Neural progenitor cell (in vitro differentiated cells): ENCODE measurements at regions not wholly inside any gene's neighbourhood (a gene's known extent, or its start where the extent isn't known, plus 50 kb on each side); places are given as distances from the start of the nearest gene placed in this dataset.

Experiments used
- EZH2 ChIP-seq: fragments of 200-600 bp; sonication (generic); IDR thresholded peaks from 2 replicates; pipeline ENCODE4 v1.6.1; 2017; ENCODE audit warnings: antibody characterized with exemption, mild to moderate bottlenecking, moderate library complexity
- EZH2phosphoT487 ChIP-seq: fragments of 200-600 bp; sonication (generic); IDR thresholded peaks from 2 replicates; pipeline ENCODE4 v1.6.1; 2017; ENCODE audit warnings: antibody characterized with exemption
- TF ChIP-seq, protein P1 (sequence below): fragments of 200-600 bp; sonication (generic); IDR thresholded peaks from 2 replicates; pipeline ENCODE4 v1.5.1; 2017; ENCODE audit warnings: antibody characterized with exemption, mild to moderate bottlenecking

- TF ChIP-seq, protein P1, sequence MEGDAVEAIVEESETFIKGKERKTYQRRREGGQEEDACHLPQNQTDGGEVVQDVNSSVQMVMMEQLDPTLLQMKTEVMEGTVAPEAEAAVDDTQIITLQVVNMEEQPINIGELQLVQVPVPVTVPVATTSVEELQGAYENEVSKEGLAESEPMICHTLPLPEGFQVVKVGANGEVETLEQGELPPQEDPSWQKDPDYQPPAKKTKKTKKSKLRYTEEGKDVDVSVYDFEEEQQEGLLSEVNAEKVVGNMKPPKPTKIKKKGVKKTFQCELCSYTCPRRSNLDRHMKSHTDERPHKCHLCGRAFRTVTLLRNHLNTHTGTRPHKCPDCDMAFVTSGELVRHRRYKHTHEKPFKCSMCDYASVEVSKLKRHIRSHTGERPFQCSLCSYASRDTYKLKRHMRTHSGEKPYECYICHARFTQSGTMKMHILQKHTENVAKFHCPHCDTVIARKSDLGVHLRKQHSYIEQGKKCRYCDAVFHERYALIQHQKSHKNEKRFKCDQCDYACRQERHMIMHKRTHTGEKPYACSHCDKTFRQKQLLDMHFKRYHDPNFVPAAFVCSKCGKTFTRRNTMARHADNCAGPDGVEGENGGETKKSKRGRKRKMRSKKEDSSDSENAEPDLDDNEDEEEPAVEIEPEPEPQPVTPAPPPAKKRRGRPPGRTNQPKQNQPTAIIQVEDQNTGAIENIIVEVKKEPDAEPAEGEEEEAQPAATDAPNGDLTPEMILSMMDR, result no peak
- TF ChIP-seq EZH2phosphoT487 (no peak), EZH2 (no peak)
Observed at GRCh38 chr14:39876916-39877315, 444.7 kb upstream of the FBXO33 start.
